NCI-H1436 treated with DMSO at 0.1 percent for 48 hours (cell line): ENCODE measurements at regions not wholly inside any gene's neighbourhood (a gene's known extent, or its start where the extent isn't known, plus 50 kb on each side); places are given as distances from the start of the nearest gene placed in this dataset.
"Not testable (repeated sequence)": the region's sequence is repeated elsewhere in the genome, so short reads cannot be mapped to it uniquely, and the experiment has no call there.

ENCODE experiments used
- DNase-seq: peaks from one replicate; lab custom pipeline; 2025; lab: John Stamatoyannopoulos, UW

DNA sequence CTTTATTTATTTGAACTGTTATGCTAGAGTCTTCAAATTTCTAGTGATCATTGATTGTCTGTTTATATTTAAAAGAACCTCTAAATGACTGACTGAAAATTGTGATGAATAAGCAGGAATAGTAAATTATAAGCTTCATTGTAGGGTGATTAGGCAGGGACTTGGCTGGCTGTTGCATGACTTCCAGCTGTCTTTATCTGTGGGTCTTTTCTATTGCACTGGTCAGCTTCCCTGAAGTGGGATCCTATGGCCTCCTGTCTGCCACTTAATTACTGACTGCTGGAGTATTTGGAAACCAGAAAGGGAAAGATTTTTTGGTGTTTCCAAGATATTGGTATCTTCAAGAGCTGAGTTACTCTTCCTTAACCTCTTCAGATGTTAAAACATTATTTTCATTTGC lies 123.0 kb upstream of the CCNH start:
- DNase-seq, result no peak

DNA sequence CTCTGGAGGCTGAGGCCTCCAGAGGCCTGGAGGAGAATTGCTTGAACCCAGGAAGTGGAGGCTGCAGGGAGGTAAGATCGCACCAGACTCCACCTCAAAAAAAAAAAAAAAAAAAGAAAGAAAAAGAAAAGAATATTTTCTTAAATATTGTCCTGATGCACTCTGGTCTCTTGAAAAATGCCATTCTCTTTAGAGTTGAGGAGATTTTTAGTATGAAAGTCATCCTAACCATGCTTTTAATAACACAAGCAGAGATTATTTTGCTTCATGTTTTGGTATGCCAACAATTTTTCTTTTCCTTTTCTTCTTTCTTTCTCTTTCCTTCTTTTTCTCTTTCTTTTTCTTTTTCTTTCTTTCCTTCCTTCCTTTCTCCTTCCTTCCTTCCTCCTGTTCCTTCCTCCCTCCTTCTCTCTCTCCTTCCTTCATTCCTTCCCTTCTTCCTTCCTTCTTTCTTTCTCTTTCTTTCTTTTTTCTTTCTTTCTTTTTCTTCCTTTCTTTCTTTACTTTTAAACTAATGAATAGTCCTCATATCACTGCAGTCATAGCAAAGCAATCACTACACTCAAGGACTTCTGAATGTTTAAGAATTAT lies 116.9 kb upstream of the CCNH start:
- no peak for DNase-seq

DNA sequence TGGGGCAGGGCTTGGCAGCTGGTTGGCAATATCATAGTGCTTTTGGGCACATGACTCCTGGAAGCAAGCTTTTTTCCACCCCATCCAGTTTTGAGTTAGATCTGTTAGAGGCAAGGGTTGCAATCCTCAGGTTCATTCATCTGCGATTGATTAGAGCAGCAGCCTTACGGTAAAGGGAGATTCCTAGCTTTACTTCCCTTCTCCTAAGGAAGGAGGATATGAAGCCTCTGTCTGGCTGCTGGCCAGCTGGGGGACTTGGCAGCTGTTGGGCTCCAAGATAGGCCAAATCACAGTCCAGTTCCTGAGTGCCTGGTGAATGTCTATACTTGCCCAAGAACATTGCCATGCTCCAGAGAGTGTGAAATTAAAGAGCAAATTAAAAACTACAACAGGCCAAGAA lies 113.4 kb upstream of the CCNH start:
- no peak for DNase-seq

DNA sequence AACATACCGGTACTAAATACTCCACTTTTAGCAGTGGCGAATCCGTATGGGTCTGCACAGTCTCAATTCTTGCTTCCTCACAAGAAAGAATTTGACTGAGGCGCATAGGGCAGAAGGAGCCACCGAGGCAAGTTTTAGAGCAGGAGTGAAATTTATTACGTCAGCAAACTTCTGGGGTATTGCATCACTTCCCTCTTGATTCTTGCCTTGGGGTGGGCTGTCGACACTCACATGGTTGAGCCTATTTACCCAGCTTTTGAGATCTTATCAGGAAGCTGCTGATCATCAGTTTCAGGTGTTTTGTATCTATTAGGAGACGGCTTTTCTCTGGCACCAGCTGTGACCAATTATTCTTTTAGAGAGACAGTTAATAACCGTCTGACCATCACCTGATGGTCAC lies 111.5 kb upstream of the CCNH start:
- no peak for DNase-seq

DNA sequence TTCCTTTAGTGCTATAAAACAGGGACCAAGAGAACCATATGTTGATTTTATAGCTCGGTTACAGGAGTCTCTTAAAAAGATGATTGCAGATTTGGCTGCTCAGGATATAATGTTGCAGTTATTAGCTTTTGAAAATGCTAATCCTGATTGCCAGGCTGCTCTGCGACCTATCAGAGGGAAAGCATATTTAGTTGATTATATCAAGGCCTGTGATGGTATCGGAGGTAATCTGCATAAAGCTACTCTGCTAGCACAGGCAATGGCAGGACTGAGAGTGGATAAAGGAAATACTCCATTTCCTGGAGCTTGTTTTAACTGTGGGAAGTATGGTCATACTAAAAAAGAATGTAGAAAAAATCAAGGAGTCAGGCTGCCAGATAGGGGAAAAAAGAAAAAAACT lies 99.0 kb upstream of the CCNH start:
- not testable (repeated sequence) for DNase-seq

DNA sequence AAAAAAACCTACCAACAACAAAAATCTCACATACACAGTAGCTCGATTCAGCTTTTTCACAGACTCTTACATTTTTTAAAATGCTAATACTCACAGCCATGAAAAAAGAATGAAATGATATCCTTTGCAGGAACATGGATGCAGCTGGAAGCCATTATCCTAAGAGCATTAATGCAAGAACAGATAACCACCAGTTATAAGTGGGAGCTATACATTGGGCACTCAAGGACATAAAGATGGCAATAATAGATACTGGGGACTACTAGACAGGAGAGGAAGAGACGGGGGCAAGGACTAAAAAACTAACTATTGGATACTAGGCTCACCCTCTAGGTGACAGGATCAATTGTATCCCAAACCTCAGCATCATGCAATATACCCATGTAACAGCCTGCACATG lies 90.3 kb upstream of the CCNH start:
- no peak for DNase-seq

DNA sequence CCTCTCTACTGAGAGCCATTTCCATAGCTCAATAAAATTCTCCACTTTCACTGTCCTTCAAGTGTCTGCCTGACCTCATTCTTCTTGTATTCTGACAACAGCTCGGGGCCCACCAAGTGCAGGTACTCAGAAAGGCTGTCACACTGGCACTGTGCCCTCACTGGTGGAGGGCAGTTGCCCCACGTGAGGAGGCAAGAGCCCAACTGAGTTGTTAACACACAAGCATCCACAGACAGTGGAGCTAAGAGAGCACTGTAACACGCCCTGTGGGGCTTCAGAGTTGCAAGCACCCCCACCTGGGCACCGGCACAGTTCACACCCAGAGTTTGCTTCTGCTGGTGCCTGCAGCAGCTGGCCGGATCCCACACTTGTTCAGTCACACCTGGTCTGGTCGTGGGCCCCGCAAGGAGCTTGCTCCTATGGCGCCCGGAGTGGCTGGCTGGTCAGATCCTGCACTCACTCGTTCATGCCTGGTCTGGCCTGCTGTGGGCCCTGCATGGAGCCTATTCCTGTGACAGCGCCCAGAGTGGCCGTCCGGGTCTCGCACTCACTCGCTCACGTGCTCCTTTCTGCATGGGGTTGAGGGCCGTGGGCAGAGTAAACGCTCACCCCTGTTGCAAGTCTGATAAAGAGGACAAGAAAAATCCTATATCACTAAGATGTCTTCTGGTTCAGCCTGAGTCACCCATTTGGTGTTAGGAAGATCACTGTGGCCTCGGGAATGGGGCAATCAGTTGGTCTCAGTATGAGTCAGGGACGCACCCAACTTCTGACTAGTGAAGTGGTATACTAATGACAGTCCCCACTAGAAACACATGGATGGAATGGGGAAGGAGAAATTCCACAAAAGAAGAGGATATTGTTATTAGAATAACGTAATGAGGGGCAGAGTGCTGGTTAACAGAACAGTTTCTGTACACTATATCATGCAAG lies 87.0 kb upstream of the CCNH start:
- no peak for DNase-seq
